ENCODE measurements at regions not wholly inside any gene's neighbourhood (a gene's known extent, or its start where the extent isn't known, plus 50 kb on each side); places are given as distances from the start of the nearest gene placed in this dataset.

DNA sequence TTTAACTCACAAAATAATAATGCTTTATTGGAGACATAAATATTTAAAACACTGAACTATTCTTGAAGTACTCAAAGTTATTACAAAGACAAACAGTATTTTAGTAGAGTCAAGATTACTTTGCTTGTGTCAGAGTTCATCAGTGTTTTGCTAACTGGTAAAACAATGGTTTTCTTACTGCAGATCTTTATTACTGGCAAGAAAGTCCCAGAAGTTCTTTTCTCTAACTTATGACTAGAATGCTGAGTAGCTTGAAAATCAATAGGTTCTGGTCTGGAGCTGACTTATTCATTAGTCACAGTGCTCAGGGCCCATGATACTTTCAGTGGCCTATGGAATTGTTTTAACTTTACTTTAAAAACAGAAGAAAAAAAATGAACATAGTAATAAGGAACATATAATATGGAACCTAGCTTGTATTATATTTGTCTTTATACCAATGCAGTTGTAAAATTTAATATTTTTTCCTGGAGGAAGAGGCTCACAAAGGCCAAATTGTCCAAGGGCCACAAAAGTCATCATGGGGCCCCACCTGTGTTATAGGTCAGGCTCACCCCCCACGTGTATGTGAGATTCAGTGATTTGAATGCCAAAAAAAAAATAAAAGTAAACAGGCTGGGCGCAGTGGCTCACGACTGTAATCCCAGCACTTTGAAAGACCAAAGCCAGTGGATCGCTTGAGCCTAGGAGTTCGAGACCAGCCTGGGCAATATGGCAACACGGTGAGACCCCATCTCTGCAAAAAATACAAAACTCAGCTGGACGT, 53.3 kb downstream of the PLEKHG1 start:
- TF ChIP-seq, protein P1, sequence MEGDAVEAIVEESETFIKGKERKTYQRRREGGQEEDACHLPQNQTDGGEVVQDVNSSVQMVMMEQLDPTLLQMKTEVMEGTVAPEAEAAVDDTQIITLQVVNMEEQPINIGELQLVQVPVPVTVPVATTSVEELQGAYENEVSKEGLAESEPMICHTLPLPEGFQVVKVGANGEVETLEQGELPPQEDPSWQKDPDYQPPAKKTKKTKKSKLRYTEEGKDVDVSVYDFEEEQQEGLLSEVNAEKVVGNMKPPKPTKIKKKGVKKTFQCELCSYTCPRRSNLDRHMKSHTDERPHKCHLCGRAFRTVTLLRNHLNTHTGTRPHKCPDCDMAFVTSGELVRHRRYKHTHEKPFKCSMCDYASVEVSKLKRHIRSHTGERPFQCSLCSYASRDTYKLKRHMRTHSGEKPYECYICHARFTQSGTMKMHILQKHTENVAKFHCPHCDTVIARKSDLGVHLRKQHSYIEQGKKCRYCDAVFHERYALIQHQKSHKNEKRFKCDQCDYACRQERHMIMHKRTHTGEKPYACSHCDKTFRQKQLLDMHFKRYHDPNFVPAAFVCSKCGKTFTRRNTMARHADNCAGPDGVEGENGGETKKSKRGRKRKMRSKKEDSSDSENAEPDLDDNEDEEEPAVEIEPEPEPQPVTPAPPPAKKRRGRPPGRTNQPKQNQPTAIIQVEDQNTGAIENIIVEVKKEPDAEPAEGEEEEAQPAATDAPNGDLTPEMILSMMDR (IDR thresholded peaks at IDR 0.05): no peak
- TF ChIP-seq POLR2AphosphoS5 (IDR thresholded peaks at IDR 0.05) (no peak), POLR2A (IDR thresholded peaks at IDR 0.05) (no peak)
